Gastrocnemius medialis (tissue), 4 donors: ENCODE measurements at regions not wholly inside any gene's neighbourhood (a gene's known extent, or its start where the extent isn't known, plus 50 kb on each side); places are given as distances from the start of the nearest gene placed in this dataset.

Source experiments
- POLR2A ChIP-seq, 2 donors: fragments of 450-650 bp; IDR thresholded peaks; one replicate each; pipeline ENCODE4 v1.6.1; 2017; ENCODE audit warnings: antibody characterized with exemption in 2 of 2, mild to moderate bottlenecking in 2 of 2, moderate library complexity in 2 of 2
- TF ChIP-seq, protein P1 (sequence below), 5 experiments: fragments of 450-650 bp in 3 of 5; fragments of 200-600 bp in 2 of 5; sonication (generic) in 2 of 5; IDR thresholded peaks in 4 of 5; conservative IDR thresholded peaks in 1 of 5; 1 replicate in 4 of 5; 2 replicates in 1 of 5; pipeline ENCODE4 v1.5.1; 2016 to 2019; ENCODE audit warnings: antibody characterized with exemption in 5 of 5, mild to moderate bottlenecking in 3 of 5, moderate library complexity in 3 of 5

DNA sequence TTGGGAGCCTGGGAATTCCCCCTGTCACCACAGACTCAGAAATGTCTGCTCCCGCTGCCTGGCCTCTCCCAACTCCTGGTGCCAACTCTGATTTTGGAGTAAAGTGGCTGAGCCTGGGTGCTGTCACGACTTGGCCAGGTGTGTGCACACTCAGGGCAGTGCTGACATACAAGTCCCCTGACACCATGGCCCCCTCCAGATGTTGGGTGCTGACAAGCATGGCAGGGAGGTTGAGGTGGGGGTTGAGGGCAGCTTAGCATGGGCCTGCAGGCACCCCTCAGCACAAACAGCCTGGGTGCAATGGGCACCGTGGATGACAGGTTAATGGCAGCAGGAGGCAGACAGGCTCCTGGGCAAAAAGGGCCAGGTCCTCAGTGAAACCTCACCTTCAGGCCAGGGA, 511.2 kb downstream of the SQOR start:
- TF ChIP-seq, protein P1, sequence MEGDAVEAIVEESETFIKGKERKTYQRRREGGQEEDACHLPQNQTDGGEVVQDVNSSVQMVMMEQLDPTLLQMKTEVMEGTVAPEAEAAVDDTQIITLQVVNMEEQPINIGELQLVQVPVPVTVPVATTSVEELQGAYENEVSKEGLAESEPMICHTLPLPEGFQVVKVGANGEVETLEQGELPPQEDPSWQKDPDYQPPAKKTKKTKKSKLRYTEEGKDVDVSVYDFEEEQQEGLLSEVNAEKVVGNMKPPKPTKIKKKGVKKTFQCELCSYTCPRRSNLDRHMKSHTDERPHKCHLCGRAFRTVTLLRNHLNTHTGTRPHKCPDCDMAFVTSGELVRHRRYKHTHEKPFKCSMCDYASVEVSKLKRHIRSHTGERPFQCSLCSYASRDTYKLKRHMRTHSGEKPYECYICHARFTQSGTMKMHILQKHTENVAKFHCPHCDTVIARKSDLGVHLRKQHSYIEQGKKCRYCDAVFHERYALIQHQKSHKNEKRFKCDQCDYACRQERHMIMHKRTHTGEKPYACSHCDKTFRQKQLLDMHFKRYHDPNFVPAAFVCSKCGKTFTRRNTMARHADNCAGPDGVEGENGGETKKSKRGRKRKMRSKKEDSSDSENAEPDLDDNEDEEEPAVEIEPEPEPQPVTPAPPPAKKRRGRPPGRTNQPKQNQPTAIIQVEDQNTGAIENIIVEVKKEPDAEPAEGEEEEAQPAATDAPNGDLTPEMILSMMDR (IDR thresholded peaks at IDR 0.05 in 4 of 5, conservative IDR thresholded peaks at IDR 0.05 in 1 of 5) = no peak
- no peak for TF ChIP-seq POLR2A (IDR thresholded peaks at IDR 0.05)
